Neural cell (in vitro differentiated cells): ENCODE measurements at regions not wholly inside any gene's neighbourhood (a gene's known extent, or its start where the extent isn't known, plus 50 kb on each side); places are given as distances from the start of the nearest gene placed in this dataset.

Source experiments
- CTCF ChIP-seq: fragments of 450-650 bp; IDR thresholded peaks from 2 replicates; pipeline ENCODE4 v1.5.1; 2014; ENCODE audit warnings: antibody characterized with exemption, mild to moderate bottlenecking, moderate library complexity; ENCODE audit not compliant: poor library complexity, severe bottlenecking
- EP300 ChIP-seq: fragments of 450-650 bp; conservative IDR thresholded peaks from 2 replicates; pipeline ENCODE4 v1.6.1; 2014; ENCODE audit warnings: antibody characterized with exemption, mild to moderate bottlenecking, moderate library complexity; ENCODE audit not compliant: poor library complexity, severe bottlenecking
- EZH2 ChIP-seq: fragments of 200-600, 300-800 bp; shearing (Covaris generic), sonication (generic); IDR thresholded peaks from 2 replicates; pipeline ENCODE4 v1.6.1; 2014; ENCODE audit warnings: antibody characterized with exemption, low read length, borderline replicate concordance, mild to moderate bottlenecking; ENCODE audit not compliant: insufficient read depth, poor library complexity, severe bottlenecking
- POLR2AphosphoS5 ChIP-seq: IDR thresholded peaks from 2 replicates; pipeline ENCODE4 v1.6.1; 2012
- RAD21 ChIP-seq: fragments of 450-650 bp; conservative IDR thresholded peaks from 2 replicates; pipeline ENCODE4 v1.6.1; 2014; ENCODE audit warnings: antibody characterized with exemption, mild to moderate bottlenecking, moderate library complexity
- REST ChIP-seq: IDR thresholded peaks from 2 replicates; pipeline ENCODE4 v1.6.1; 2012; ENCODE audit warnings: borderline replicate concordance

GRCh38 chr13:65865206-65865605 lies 1364.9 kb downstream of the PCDH9 start:
- TF ChIP-seq CTCF = no peak
- TF ChIP-seq REST = no peak
- no peak for TF ChIP-seq EZH2
- no peak for TF ChIP-seq EP300
- TF ChIP-seq RAD21 = no peak
- no peak for TF ChIP-seq POLR2AphosphoS5
